Activated CD8-positive, alpha-beta memory T cell treated with anti-CD3 and anti-CD28 coated beads for 36 hours (primary cell): ENCODE measurements at regions not wholly inside any gene's neighbourhood (a gene's known extent, or its start where the extent isn't known, plus 50 kb on each side); places are given as distances from the start of the nearest gene placed in this dataset.
"Not testable (repeated sequence)": the region's sequence is repeated elsewhere in the genome, so short reads cannot be mapped to it uniquely, and the experiment has no call there.

ENCODE experiments used
- CTCF ChIA-PET: fragments of 350-600 bp; sonication (Branson Sonifier 250); formaldehyde crosslinking; loops from one replicate; lab custom pipeline; 2021; ENCODE audit warnings: antibody characterized with exemption; lab: Charles Lee
- POLR2A ChIA-PET: fragments of 350-600 bp; sonication (Branson Sonifier 250); formaldehyde crosslinking; loops from one replicate; lab custom pipeline; 2021; ENCODE audit warnings: antibody characterized with exemption; lab: Charles Lee

- ChIA-PET POLR2A (no interaction called here), CTCF (no interaction called here)
Observed at GRCh38 chr15:96170979-96171739, 159.3 kb upstream of the NR2F2 start.

- POLR2A ChIA-PET = no interaction called here
Observed at GRCh38 chr15:96171853-96172296, 158.6 kb upstream of the NR2F2 start.

GRCh38 chr15:96172417-96172816 is 158.1 kb upstream of the NR2F2 start:
- ChIA-PET CTCF (no interaction called here), POLR2A (no interaction called here)

More at GRCh38 chr15:96171853-96172296, 158.6 kb upstream of the NR2F2 start:
- CTCF ChIA-PET = no interaction called here

GRCh38 chr15:96176831-96177230 is 153.7 kb upstream of the NR2F2 start:
- ChIA-PET CTCF (no interaction called here), POLR2A (no interaction called here)

- ChIA-PET CTCF (no interaction called here), POLR2A (no interaction called here)
Observed at GRCh38 chr15:96177279-96177678, 153.2 kb upstream of the NR2F2 start.

GRCh38 chr15:96180087-96180748 is 150.3 kb upstream of the NR2F2 start:
- ChIA-PET POLR2A (no interaction called here), CTCF (no interaction called here)

- ChIA-PET CTCF (no interaction called here), POLR2A (no interaction called here)
Observed at GRCh38 chr15:96181217-96181616, 149.3 kb upstream of the NR2F2 start.

- ChIA-PET POLR2A (no interaction called here), CTCF (no interaction called here)
Observed at GRCh38 chr15:96181873-96182301, 148.6 kb upstream of the NR2F2 start.

GRCh38 chr15:96182736-96183513 is 147.6 kb upstream of the NR2F2 start:
- CTCF ChIA-PET = no interaction called here
- POLR2A ChIA-PET = no interaction called here

GRCh38 chr15:96183514-96183850 is 147.0 kb upstream of the NR2F2 start:
- ChIA-PET POLR2A (no interaction called here), CTCF (no interaction called here)

- ChIA-PET POLR2A (no interaction called here), CTCF (no interaction called here)
Observed at GRCh38 chr15:96183867-96184266, 146.6 kb upstream of the NR2F2 start.

GRCh38 chr15:96184297-96184696 is 146.2 kb upstream of the NR2F2 start:
- POLR2A ChIA-PET = no interaction called here
- CTCF ChIA-PET = no interaction called here

- ChIA-PET POLR2A (no interaction called here), CTCF (no interaction called here)
Observed at GRCh38 chr15:96186105-96186504, 144.4 kb upstream of the NR2F2 start.

- CTCF ChIA-PET = no interaction called here
Observed at GRCh38 chr15:96187341-96188305, 142.9 kb upstream of the NR2F2 start.

GRCh38 chr15:96197721-96198120 is 132.8 kb upstream of the NR2F2 start:
- CTCF ChIA-PET = no interaction called here
- POLR2A ChIA-PET = no interaction called here

More at GRCh38 chr15:96187341-96188305, 142.9 kb upstream of the NR2F2 start:
- POLR2A ChIA-PET = no interaction called here

- ChIA-PET CTCF (interaction anchor here (1.0 kb wide), 1 partner anchor 9 kb away, joined by 3 read pairs; no protein-coding TSS in a partner anchor), POLR2A (no interaction called here)
Observed at GRCh38 chr15:96199111-96199510, 131.4 kb upstream of the NR2F2 start.

GRCh38 chr15:96200357-96200967 is 130.0 kb upstream of the NR2F2 start:
- ChIA-PET POLR2A (no interaction called here), CTCF (interaction anchor here (1.0 kb wide), 1 partner anchor 10 kb away, joined by 3 read pairs; no protein-coding TSS in a partner anchor)

GRCh38 chr15:96201696-96202095 is 128.8 kb upstream of the NR2F2 start:
- POLR2A ChIA-PET = no interaction called here
- CTCF ChIA-PET = no interaction called here

GRCh38 chr15:96205588-96205987 is 124.9 kb upstream of the NR2F2 start:
- POLR2A ChIA-PET, CTCF ChIA-PET: not testable (repeated sequence)
